Progenitor cell of endocrine pancreas (in vitro differentiated cells): ENCODE measurements at regions not wholly inside any gene's neighbourhood (a gene's known extent, or its start where the extent isn't known, plus 50 kb on each side); places are given as distances from the start of the nearest gene placed in this dataset.
"Not testable (repeated sequence)": the region's sequence is repeated elsewhere in the genome, so short reads cannot be mapped to it uniquely, and the experiment has no call there.

Experiments
- DNase-seq: peaks from one replicate; pipeline ENCODE4 v3.0.0; 2021; ENCODE audit warnings: low spot score; ENCODE audit not compliant: unreplicated experiment
- H3K27ac Mint-ChIP-seq: 2 replicates; pipeline ENCODE4 v1.8.0; 2021; ENCODE audit warnings: mild to moderate bottlenecking, moderate library complexity, mixed read lengths
- H3K27me3 Mint-ChIP-seq: 2 replicates; pipeline ENCODE4 v1.8.0; 2021; ENCODE audit warnings: mixed read lengths
- H3K36me3 Mint-ChIP-seq: 2 replicates; pipeline ENCODE4 v1.8.0; 2022; ENCODE audit warnings: mixed read lengths; ENCODE audit not compliant: insufficient read depth
- H3K4me1 Mint-ChIP-seq: 2 replicates; pipeline ENCODE4 v1.8.0; 2021; ENCODE audit warnings: low read depth, mixed read lengths
- H3K4me3 Mint-ChIP-seq: 2 replicates; pipeline ENCODE4 v1.8.0; 2021; ENCODE audit warnings: low read depth, mild to moderate bottlenecking, moderate library complexity, mixed read lengths
- H3K9me3 Mint-ChIP-seq: 2 replicates; pipeline ENCODE4 v1.8.0; 2021; ENCODE audit warnings: low read depth, mixed read lengths
- CTCF ChIP-seq: fragments of 200-600 bp; sonication (generic); IDR thresholded peaks from one replicate; pipeline ENCODE4 v1.5.0; 2021; ENCODE audit warnings: antibody characterized with exemption, mild to moderate bottlenecking; ENCODE audit not compliant: unreplicated experiment

- no peaks in the 10 kb centered on the region for H3K27me3 Mint-ChIP-seq
- no peaks in the 10 kb centered on the region for H3K36me3 Mint-ChIP-seq
- H3K4me3 Mint-ChIP-seq = no peak overlapping the region
- no peak for DNase-seq
- no peaks in the 10 kb centered on the region for H3K4me1 Mint-ChIP-seq
- H3K9me3 Mint-ChIP-seq = no peaks in the 10 kb centered on the region
- TF ChIP-seq CTCF = no peak
- H3K27ac Mint-ChIP-seq = no peak overlapping the region
Measured at GRCh38 chr1:178606839-178607238, 93.9 kb downstream of the TEX35 start.

- H3K27me3 Mint-ChIP-seq = no peaks in the 10 kb centered on the region
Measured at GRCh38 chr1:178607718-178608408, 95.0 kb downstream of the TEX35 start.

GRCh38 chr1:178609015-178609414 is 96.1 kb downstream of the TEX35 start:
- no peaks in the 10 kb centered on the region for H3K36me3 Mint-ChIP-seq
- TF ChIP-seq CTCF = no peak
- no peaks in the 10 kb centered on the region for H3K4me1 Mint-ChIP-seq
- no peaks in the 10 kb centered on the region for H3K27me3 Mint-ChIP-seq
- no peaks in the 10 kb centered on the region for H3K9me3 Mint-ChIP-seq
- no peak for DNase-seq
- H3K27ac Mint-ChIP-seq = no peak overlapping the region
- no peak overlapping the region for H3K4me3 Mint-ChIP-seq

More at GRCh38 chr1:178607718-178608408, 95.0 kb downstream of the TEX35 start:
- TF ChIP-seq CTCF = no peak
- no peaks in the 10 kb centered on the region for H3K4me1 Mint-ChIP-seq
- H3K9me3 Mint-ChIP-seq = no peaks in the 10 kb centered on the region
- no peak overlapping the region for H3K4me3 Mint-ChIP-seq
- no peak for DNase-seq
- H3K27ac Mint-ChIP-seq = no peak overlapping the region
- no peaks in the 10 kb centered on the region for H3K36me3 Mint-ChIP-seq

- not testable (repeated sequence) for H3K4me3 Mint-ChIP-seq, H3K9me3 Mint-ChIP-seq, DNase-seq, H3K27me3 Mint-ChIP-seq, H3K4me1 Mint-ChIP-seq, H3K27ac Mint-ChIP-seq, H3K36me3 Mint-ChIP-seq
Measured at GRCh38 chr1:178610690-178611410, 97.9 kb downstream of the TEX35 start.

GRCh38 chr1:178612261-178612660 is 99.4 kb downstream of the TEX35 start:
- no peaks in the 10 kb centered on the region for H3K9me3 Mint-ChIP-seq
- no peaks in the 10 kb centered on the region for H3K4me1 Mint-ChIP-seq
- H3K27me3 Mint-ChIP-seq = no peaks in the 10 kb centered on the region
- H3K27ac Mint-ChIP-seq = no peak overlapping the region
- no peaks in the 10 kb centered on the region for H3K36me3 Mint-ChIP-seq
- TF ChIP-seq CTCF = no peak
- H3K4me3 Mint-ChIP-seq = no peak overlapping the region
- DNase-seq = no peak
